Right renal pelvis (tissue), 4 donors: ENCODE measurements at regions not wholly inside any gene's neighbourhood (a gene's known extent, or its start where the extent isn't known, plus 50 kb on each side); places are given as distances from the start of the nearest gene placed in this dataset.
"Not testable (repeated sequence)": the region's sequence is repeated elsewhere in the genome, so short reads cannot be mapped to it uniquely, and the experiment has no call there.

Source experiments
- DNase-seq, 4 donors: peaks; one replicate each; pipeline ENCODE4 v3.0.0-alpha.2; 2013; ENCODE audit warnings: low read depth in 4 of 4, low spot score in 3 of 4, missing footprints in 1 of 4

DNA sequence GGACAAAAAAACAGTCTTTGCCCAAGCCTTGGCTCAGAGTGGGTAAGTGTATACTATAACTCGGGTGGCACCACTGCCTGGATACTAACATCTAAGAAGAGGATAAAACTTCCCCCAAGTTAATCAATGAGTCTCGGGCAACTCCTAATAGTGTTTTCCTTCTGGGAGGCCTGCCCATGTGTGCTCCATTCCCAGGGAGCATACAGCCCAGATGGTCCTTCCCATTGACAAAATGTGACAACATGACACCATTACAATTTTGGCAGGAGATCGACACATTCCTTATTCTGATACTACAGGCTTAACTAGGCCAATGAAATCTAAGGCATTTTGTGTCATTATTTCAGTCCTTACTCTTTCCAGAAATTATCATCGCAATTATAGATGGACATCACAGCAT lies 52.7 kb upstream of the CRIM1 start:
- no peak for DNase-seq

- DNase-seq: no peak
Observed at GRCh38 chr2:36301843-36302242, 53.7 kb upstream of the CRIM1 start.

DNA sequence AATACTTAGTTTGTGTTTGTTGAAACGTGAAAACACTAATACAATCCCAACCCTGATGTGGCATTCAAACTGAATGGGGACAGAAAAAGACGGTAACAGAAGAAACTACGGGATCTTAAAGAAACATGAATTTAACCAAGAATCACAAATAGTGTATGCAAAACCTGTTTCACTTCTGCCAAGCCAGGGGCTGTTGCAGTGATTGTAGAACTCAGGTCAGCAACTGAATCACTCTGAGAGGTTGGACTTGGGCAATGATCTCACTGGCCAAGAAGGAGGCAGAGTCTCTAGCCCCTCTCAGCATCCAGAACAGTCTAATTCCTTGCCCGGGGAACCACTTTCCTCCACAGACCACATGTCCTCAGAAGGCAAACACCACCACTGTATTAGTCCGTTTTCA lies 54.9 kb upstream of the CRIM1 start:
- no peak for DNase-seq

GRCh38 chr2:36296798-36297197 lies 58.8 kb upstream of the CRIM1 start:
- no peak for DNase-seq

GRCh38 chr2:36294316-36294721 lies 61.3 kb upstream of the CRIM1 start:
- no peak for DNase-seq

DNA sequence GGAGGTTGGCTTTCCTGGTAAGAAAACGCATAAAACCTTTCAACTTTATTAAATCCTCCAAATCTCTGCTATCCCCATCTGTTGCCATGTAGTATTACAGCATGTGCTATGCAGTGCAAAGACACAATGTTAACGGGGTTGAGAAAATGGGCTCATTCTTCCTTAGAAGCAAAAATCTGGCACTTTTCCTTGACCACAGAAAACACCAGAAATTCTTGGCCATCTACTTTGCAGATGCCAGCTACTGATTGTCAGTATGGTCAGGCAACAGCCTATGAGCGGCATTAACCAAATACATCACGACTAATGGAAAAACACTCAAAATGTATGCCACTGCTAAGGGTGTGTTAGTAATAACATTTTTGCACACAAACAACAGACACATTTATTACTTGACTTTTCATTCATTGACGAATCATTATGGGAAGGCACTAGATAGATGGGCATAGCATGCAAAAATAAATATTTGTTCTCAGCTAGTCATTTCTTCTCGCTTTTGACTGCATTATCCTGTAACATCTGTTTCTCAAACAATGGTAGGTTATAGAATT lies 65.2 kb upstream of the CRIM1 start:
- DNase-seq: no peak

DNA sequence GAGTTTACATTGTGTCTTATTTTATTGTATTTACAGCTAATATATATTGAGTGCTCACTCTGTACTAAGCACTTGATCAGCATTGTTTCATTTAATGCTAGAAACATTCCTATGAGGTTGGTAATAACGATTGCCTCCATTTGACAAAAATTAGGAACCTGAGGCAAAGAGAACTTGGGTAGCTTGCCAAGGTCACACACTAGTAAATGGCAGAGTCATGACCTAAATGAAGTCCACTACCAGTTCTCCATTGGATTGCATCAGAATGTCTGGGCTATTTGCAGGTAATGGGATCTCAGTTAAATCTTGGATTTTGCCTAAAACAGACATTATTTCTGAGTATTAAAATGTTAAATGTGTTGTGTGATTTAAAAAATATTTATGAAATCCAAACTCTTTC lies 65.8 kb upstream of the CRIM1 start:
- no peak for DNase-seq

GRCh38 chr2:36287363-36288275 lies 68.0 kb upstream of the CRIM1 start:
- no peak for DNase-seq

GRCh38 chr2:36279506-36279905 lies 76.1 kb upstream of the CRIM1 start:
- not testable (repeated sequence) for DNase-seq

DNA sequence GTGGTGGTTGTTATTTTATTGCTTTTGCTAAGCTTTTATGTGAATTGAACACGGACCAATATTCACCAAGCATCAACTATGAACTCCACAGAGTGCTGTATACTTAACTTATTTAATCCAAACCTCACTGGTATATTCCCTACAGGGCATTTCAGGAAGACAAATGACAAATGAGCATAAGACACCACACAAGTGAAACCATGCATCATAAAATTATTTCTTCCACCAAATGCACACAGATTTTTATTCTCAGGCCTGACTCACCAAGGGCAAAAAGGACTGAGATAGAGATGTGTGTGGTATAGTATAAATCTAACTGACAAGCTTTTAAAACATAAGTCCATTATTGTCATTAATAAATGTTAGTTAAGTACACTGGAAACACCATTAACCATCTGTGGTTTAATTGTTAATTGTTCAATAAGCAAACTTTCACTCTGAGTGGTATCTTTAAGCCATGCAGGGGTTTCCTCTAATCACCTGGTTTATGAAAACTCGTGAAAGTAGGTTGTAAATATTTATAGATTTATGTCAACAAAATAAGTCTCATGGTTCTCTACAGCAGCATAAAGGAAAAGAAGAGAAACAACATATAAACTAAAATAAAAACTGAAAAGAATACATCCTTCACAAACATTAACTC lies 77.6 kb upstream of the CRIM1 start:
- DNase-seq: no peak

GRCh38 chr2:36277146-36277808 lies 78.3 kb upstream of the CRIM1 start:
- DNase-seq: no peak

GRCh38 chr2:36271266-36271665 lies 84.3 kb upstream of the CRIM1 start:
- DNase-seq: no peak

GRCh38 chr2:36270758-36271157 lies 84.8 kb upstream of the CRIM1 start:
- DNase-seq: no peak

GRCh38 chr2:36267194-36267593 lies 88.4 kb upstream of the CRIM1 start:
- DNase-seq: no peak

DNA sequence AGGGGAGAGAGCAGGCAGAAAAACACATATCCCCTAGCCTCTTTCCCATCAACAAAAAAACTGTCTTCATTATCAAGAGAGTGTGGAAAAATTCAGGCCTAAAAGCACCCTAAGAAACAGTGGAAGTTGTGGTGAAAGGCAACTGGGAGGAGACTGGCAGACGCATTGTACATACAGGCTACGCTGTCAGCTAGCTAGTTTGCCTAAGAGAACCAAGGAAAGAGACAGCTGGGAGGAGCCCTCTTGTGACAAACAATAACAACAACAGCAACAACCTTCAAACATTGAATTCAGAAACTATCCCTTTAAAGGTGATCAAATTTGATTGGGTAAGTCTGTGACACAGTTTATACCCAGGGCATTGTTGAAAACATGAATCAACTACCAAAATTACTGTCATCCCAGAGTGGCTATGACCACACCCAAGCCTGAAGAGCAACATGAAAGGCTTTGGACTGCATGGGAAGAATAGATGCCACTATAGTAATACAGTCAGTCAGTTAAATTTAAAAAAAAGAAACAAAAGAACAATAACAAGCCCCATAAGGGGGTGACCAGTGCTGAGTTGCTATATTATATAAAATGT lies 88.9 kb upstream of the CRIM1 start:
- DNase-seq: no peak

- no peak for DNase-seq
Observed at GRCh38 chr2:36262581-36262980, 93.0 kb upstream of the CRIM1 start.

DNA sequence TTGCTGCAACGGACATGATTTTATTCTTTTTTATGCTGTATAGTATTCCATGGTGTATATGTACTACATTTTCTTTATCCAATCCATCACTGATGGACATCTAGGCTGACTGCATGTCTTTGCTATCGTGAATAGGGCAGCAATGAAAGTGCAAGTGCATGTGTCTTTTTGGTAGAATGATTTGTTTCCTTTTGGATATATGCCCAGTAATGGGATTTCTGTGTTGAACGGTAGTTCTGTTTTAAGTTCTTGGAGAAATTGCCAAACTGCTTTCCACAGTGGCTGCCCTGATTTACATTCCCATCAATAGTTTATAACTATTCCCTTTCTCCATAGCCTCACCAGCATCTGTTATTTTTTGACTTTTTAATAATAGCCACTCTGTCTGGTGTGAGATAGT lies 99.7 kb upstream of the CRIM1 start:
- DNase-seq: no peak

DNA sequence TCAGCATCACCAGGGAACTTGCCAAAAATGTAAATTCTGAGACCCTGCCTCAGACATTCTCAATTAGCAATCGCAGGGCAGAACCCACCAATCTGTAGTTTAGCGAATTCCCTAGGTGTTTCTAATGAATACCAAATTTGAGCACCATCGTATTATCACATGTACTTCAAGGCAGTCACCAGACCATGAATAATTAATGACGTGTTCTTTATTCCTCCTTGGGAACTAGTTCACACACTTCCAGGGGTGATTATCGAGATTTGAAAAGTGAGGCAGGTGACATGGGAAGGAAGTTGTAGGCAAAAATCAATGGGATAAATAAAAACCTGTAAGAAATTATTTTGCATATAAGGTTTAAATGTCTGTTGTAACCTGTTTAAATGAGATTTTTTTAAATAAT lies 102.5 kb upstream of the CRIM1 start:
- no peak for DNase-seq

DNA sequence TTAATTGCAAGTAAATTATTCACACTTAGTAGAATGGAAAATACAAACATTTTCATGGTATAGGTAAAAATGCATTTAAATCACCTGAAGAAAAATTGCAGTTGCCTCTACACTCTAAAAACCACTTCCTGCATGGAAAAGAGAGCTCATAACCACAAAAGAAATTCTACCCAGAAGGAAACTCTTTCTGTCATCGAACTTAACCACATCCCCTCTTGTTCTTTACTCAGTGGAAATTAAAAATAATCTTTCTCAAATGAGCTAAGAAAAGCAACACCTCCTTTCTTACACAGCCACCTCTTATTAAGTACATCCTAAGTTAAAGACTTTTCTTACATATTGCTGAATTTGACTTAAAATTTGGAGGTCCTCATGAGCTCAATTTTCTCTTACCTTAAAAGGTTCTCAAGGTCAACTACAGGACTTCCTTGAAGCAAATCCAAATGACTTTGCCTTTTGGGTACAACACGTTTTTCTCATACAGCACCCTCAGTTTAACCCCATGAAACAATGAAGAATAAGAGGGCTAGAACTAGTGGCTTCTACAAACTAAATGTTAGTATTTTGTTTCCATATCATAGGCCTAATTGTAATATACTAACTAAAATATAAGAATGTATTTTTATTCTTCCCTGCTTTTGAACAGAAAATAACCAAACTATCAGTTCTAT lies 109.1 kb upstream of the CRIM1 start:
- no peak for DNase-seq

- DNase-seq: no peak
Observed at GRCh38 chr2:36245651-36246050, 109.9 kb upstream of the CRIM1 start.
